ENCODE measurements at regions not wholly inside any gene's neighbourhood (a gene's known extent, or its start where the extent isn't known, plus 50 kb on each side); places are given as distances from the start of the nearest gene placed in this dataset.

GRCh38 chr12:73072214-73072613, 800.0 kb downstream of the TRHDE start:
- Histone ChIP-seq H3K9me3 (ENCODE audit: control insufficient read depth, low read length) (peaks cover 13% of the 10 kb centered on the region), H3K36me3 (ENCODE audit: control insufficient read depth in 1 of 2, insufficient read depth in 2 of 2, low read depth in 1 of 2, low read length in 2 of 2) (no peaks in the 10 kb centered on the region), H3K23ac (ENCODE audit: low read length in 2 of 2) (no peak overlapping the region), H3K79me1 (replicated peaks; ENCODE audit: low read length, poor library complexity, severe bottlenecking) (no peaks in the 10 kb centered on the region), H3K4ac (ENCODE audit: low read depth in 1 of 2, low read length in 2 of 2) (no peak overlapping the region), H4K8ac (ENCODE audit: low read length) (no peak overlapping the region), H2BK5ac (ENCODE audit: low read depth, low read length, poor library complexity, severe bottlenecking) (no peak overlapping the region), H3K27me3 (ENCODE audit: control insufficient read depth in 1 of 2, insufficient read depth in 1 of 2, low read length in 2 of 2) (no peaks in the 10 kb centered on the region), H4K91ac (ENCODE audit: low read length) (no peak overlapping the region), H2BK12ac (ENCODE audit: low read length in 2 of 2) (no peak overlapping the region), H3K9ac (ENCODE audit: low read length) (no peak overlapping the region), H2AFZ (ENCODE audit: low read depth, low read length) (no peak overlapping the region), H3K4me3 (ENCODE audit: insufficient read depth in 1 of 2, low read depth in 1 of 2, low read length in 2 of 2) (no peak overlapping the region), H3K27ac (ENCODE audit: low read length, poor library complexity, severe bottlenecking) (no peak overlapping the region), H3K4me2 (ENCODE audit: low read length, poor library complexity, severe bottlenecking) (no peak overlapping the region), H2BK15ac (ENCODE audit: low read depth, poor library complexity, severe bottlenecking) (no peak overlapping the region), H2AK5ac (ENCODE audit: low read length, severe bottlenecking) (no peak overlapping the region), H3K4me1 (ENCODE audit: control insufficient read depth, insufficient read depth, low read depth, low read length) (no peaks in the 10 kb centered on the region), H3K18ac (ENCODE audit: low read depth in 1 of 2, low read length in 2 of 2) (no peak overlapping the region), H3K14ac (ENCODE audit: low read length in 2 of 2) (no peak overlapping the region), H2BK120ac (ENCODE audit: low read depth, low read length) (no peak overlapping the region)
- WGBS: 77% methylated on average over 4 of the region's 4 CpGs
- DNase-seq: no peak

GRCh38 chr12:73076760-73077159, 804.6 kb downstream of the TRHDE start:
- Histone ChIP-seq H3K23ac (ENCODE audit: low read length in 2 of 2) (no peak overlapping the region), H2BK12ac (ENCODE audit: low read length in 2 of 2) (no peak overlapping the region), H2BK15ac (ENCODE audit: low read depth, poor library complexity, severe bottlenecking) (no peak overlapping the region), H2AK5ac (ENCODE audit: low read length, severe bottlenecking) (no peak overlapping the region), H3K4ac (ENCODE audit: low read depth in 1 of 2, low read length in 2 of 2) (no peak overlapping the region), H2BK120ac (ENCODE audit: low read depth, low read length) (no peak overlapping the region), H3K36me3 (ENCODE audit: control insufficient read depth in 1 of 2, insufficient read depth in 2 of 2, low read depth in 1 of 2, low read length in 2 of 2) (no peaks in the 10 kb centered on the region), H4K8ac (ENCODE audit: low read length) (no peak overlapping the region), H3K9me3 (ENCODE audit: control insufficient read depth, low read length) (peaks cover 22% of the 10 kb centered on the region), H3K79me1 (replicated peaks; ENCODE audit: low read length, poor library complexity, severe bottlenecking) (no peaks in the 10 kb centered on the region), H2BK5ac (ENCODE audit: low read depth, low read length, poor library complexity, severe bottlenecking) (no peak overlapping the region), H3K4me1 (ENCODE audit: control insufficient read depth, insufficient read depth, low read depth, low read length) (no peaks in the 10 kb centered on the region), H3K9ac (ENCODE audit: low read length) (no peak overlapping the region), H3K4me3 (ENCODE audit: insufficient read depth in 1 of 2, low read depth in 1 of 2, low read length in 2 of 2) (no peak overlapping the region), H3K14ac (ENCODE audit: low read length in 2 of 2) (no peak overlapping the region), H4K91ac (ENCODE audit: low read length) (no peak overlapping the region), H3K18ac (ENCODE audit: low read depth in 1 of 2, low read length in 2 of 2) (no peak overlapping the region), H3K27ac (ENCODE audit: low read length, poor library complexity, severe bottlenecking) (no peak overlapping the region), H3K27me3 (ENCODE audit: control insufficient read depth in 1 of 2, insufficient read depth in 1 of 2, low read length in 2 of 2) (no peaks in the 10 kb centered on the region), H2AFZ (ENCODE audit: low read depth, low read length) (no peak overlapping the region), H3K4me2 (ENCODE audit: low read length, poor library complexity, severe bottlenecking) (no peak overlapping the region)
- no peak for DNase-seq
- 95% methylated on average over 2 of the region's 2 CpGs for WGBS

GRCh38 chr12:73083736-73084135, 811.6 kb downstream of the TRHDE start:
- no peak overlapping the region for H3K14ac ChIP-seq (ENCODE audit: low read length in 2 of 2)
- DNase-seq: no peak

DNA sequence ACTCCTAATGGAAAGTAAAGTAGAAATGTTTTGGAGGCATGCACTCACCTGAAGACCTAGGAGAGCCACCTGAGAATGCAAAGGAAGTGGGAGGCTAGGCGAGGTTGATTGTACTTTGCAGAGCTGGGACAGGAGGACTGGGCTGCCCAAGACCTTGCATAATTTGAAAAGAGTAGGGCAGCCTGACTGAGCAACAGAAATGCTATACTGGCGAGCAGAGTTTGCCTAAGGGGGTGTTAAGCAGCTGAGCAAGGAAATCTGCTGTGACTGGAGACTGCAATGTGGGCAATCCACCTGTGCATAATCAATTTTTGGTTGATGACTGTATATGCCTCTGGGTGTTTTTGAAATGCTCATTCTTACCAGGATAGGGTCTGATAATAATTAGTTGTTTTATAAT, 834.1 kb downstream of the TRHDE start:
- no peak overlapping the region for H2BK12ac ChIP-seq (ENCODE audit: low read length in 2 of 2)
- no peak overlapping the region for H2BK5ac ChIP-seq (ENCODE audit: low read depth, low read length, poor library complexity, severe bottlenecking)
- H3K36me3 ChIP-seq (ENCODE audit: control insufficient read depth in 1 of 2, insufficient read depth in 2 of 2, low read depth in 1 of 2, low read length in 2 of 2): no peaks in the 10 kb centered on the region
- no peaks in the 10 kb centered on the region for H3K79me1 ChIP-seq (replicated peaks; ENCODE audit: low read length, poor library complexity, severe bottlenecking)
- no peak overlapping the region for H3K4me3 ChIP-seq (ENCODE audit: insufficient read depth in 1 of 2, low read depth in 1 of 2, low read length in 2 of 2)
- DNase-seq: no peak
- H2BK15ac ChIP-seq (ENCODE audit: low read depth, poor library complexity, severe bottlenecking): no peak overlapping the region
- H3K4me2 ChIP-seq (ENCODE audit: low read length, poor library complexity, severe bottlenecking): no peak overlapping the region
- no peak overlapping the region for H3K14ac ChIP-seq (ENCODE audit: low read length in 2 of 2)
- no peak overlapping the region for H2AK5ac ChIP-seq (ENCODE audit: low read length, severe bottlenecking)
- no peak overlapping the region for H3K9ac ChIP-seq (ENCODE audit: low read length)
- no peak overlapping the region for H4K91ac ChIP-seq (ENCODE audit: low read length)
- 73% methylated on average over 2 of the region's 2 CpGs for WGBS
- H3K4me1 ChIP-seq (ENCODE audit: control insufficient read depth, insufficient read depth, low read depth, low read length): no peaks in the 10 kb centered on the region
- no peak overlapping the region for H2AFZ ChIP-seq (ENCODE audit: low read depth, low read length)
- H3K4ac ChIP-seq (ENCODE audit: low read depth in 1 of 2, low read length in 2 of 2): no peak overlapping the region
- no peak overlapping the region for H3K27ac ChIP-seq (ENCODE audit: low read length, poor library complexity, severe bottlenecking)
- no peak overlapping the region for H3K23ac ChIP-seq (ENCODE audit: low read length in 2 of 2)
- H3K27me3 ChIP-seq (ENCODE audit: control insufficient read depth in 1 of 2, insufficient read depth in 1 of 2, low read length in 2 of 2): no peaks in the 10 kb centered on the region
- H3K18ac ChIP-seq (ENCODE audit: low read depth in 1 of 2, low read length in 2 of 2): no peak overlapping the region
- H4K8ac ChIP-seq (ENCODE audit: low read length): no peak overlapping the region
- H3K9me3 ChIP-seq (ENCODE audit: control insufficient read depth, low read length): peaks cover 4% of the 10 kb centered on the region
- no peak overlapping the region for H2BK120ac ChIP-seq (ENCODE audit: low read depth, low read length)

More at GRCh38 chr12:73083736-73084135, 811.6 kb downstream of the TRHDE start:
- no peak overlapping the region for H3K4me2 ChIP-seq (ENCODE audit: low read length, poor library complexity, severe bottlenecking)
- H3K27me3 ChIP-seq (ENCODE audit: control insufficient read depth in 1 of 2, insufficient read depth in 1 of 2, low read length in 2 of 2): no peaks in the 10 kb centered on the region
- no peaks in the 10 kb centered on the region for H3K4me1 ChIP-seq (ENCODE audit: control insufficient read depth, insufficient read depth, low read depth, low read length)
- no peaks in the 10 kb centered on the region for H3K36me3 ChIP-seq (ENCODE audit: control insufficient read depth in 1 of 2, insufficient read depth in 2 of 2, low read depth in 1 of 2, low read length in 2 of 2)
- no peak overlapping the region for H3K4ac ChIP-seq (ENCODE audit: low read depth in 1 of 2, low read length in 2 of 2)
- no peak overlapping the region for H2BK15ac ChIP-seq (ENCODE audit: low read depth, poor library complexity, severe bottlenecking)
- no peak overlapping the region for H2AK5ac ChIP-seq (ENCODE audit: low read length, severe bottlenecking)
- H2BK12ac ChIP-seq (ENCODE audit: low read length in 2 of 2): no peak overlapping the region
- H3K4me3 ChIP-seq (ENCODE audit: insufficient read depth in 1 of 2, low read depth in 1 of 2, low read length in 2 of 2): no peak overlapping the region
- no peak overlapping the region for H4K8ac ChIP-seq (ENCODE audit: low read length)
- no peak overlapping the region for H3K9ac ChIP-seq (ENCODE audit: low read length)
- H2BK5ac ChIP-seq (ENCODE audit: low read depth, low read length, poor library complexity, severe bottlenecking): no peak overlapping the region
- no peak overlapping the region for H3K23ac ChIP-seq (ENCODE audit: low read length in 2 of 2)
- H3K27ac ChIP-seq (ENCODE audit: low read length, poor library complexity, severe bottlenecking): no peak overlapping the region
- H3K79me1 ChIP-seq (replicated peaks; ENCODE audit: low read length, poor library complexity, severe bottlenecking): no peaks in the 10 kb centered on the region
- H2BK120ac ChIP-seq (ENCODE audit: low read depth, low read length): no peak overlapping the region
- H3K18ac ChIP-seq (ENCODE audit: low read depth in 1 of 2, low read length in 2 of 2): no peak overlapping the region
- H4K91ac ChIP-seq (ENCODE audit: low read length): no peak overlapping the region
- no CpG with 5 or more reads among the region's 1 CpG for WGBS
- peaks cover 21% of the 10 kb centered on the region for H3K9me3 ChIP-seq (ENCODE audit: control insufficient read depth, low read length)
- no peak overlapping the region for H2AFZ ChIP-seq (ENCODE audit: low read depth, low read length)

Data from mesenchymal stem cell (in vitro differentiated cells and primary cell).